Glutamatergic neuron (in vitro differentiated cells): ENCODE measurements at regions not wholly inside any gene's neighbourhood (a gene's known extent, or its start where the extent isn't known, plus 50 kb on each side); places are given as distances from the start of the nearest gene placed in this dataset.

ENCODE experiments used
- DNase-seq: peaks from one replicate; pipeline ENCODE4 v3.0.0; 2022
- H3K27ac Mint-ChIP-seq: one replicate; pipeline ENCODE4 v1.8.0; 2020; ENCODE audit warnings: mild to moderate bottlenecking, mixed read lengths, inconsistent platforms; ENCODE audit not compliant: unreplicated experiment
- H3K27me3 Mint-ChIP-seq: one replicate; pipeline ENCODE4 v1.8.0; 2020; ENCODE audit warnings: mild to moderate bottlenecking, moderate library complexity, mixed read lengths, inconsistent platforms; ENCODE audit not compliant: unreplicated experiment
- H3K36me3 Mint-ChIP-seq: one replicate; pipeline ENCODE4 v1.8.0; 2020; ENCODE audit warnings: mild to moderate bottlenecking, mixed read lengths, inconsistent platforms; ENCODE audit not compliant: unreplicated experiment
- H3K4me1 Mint-ChIP-seq: one replicate; pipeline ENCODE4 v1.8.0; 2020; ENCODE audit warnings: mild to moderate bottlenecking, low read depth, mixed read lengths, inconsistent platforms; ENCODE audit not compliant: unreplicated experiment
- H3K4me3 Mint-ChIP-seq: one replicate; pipeline ENCODE4 v1.8.0; 2020; ENCODE audit warnings: mild to moderate bottlenecking, mixed read lengths, inconsistent platforms; ENCODE audit not compliant: unreplicated experiment
- H3K9me3 Mint-ChIP-seq: one replicate; pipeline ENCODE4 v1.8.0; 2020; ENCODE audit warnings: mild to moderate bottlenecking, moderate library complexity, mixed read lengths, inconsistent platforms; ENCODE audit not compliant: unreplicated experiment
- CTCF ChIP-seq: fragments of 200-600 bp; sonication (generic); IDR thresholded peaks from one replicate; pipeline ENCODE4 v1.5.0; 2021; ENCODE audit not compliant: partially characterized antibody, unreplicated experiment

GRCh38 chr5:163712011-163712410 lies 206.6 kb downstream of the MAT2B start:
- no peak overlapping the region for H3K4me3 Mint-ChIP-seq
- no peak overlapping the region for H3K27ac Mint-ChIP-seq
- H3K36me3 Mint-ChIP-seq = peaks cover 4% of the 10 kb centered on the region
- peaks cover 1% of the 10 kb centered on the region for H3K27me3 Mint-ChIP-seq
- DNase-seq = no peak
- H3K9me3 Mint-ChIP-seq = peaks cover 1% of the 10 kb centered on the region
- TF ChIP-seq CTCF = no peak
- H3K4me1 Mint-ChIP-seq = peaks cover 9% of the 10 kb centered on the region

GRCh38 chr5:163718272-163718671 lies 212.9 kb downstream of the MAT2B start:
- Mint-ChIP-seq H3K27ac (no peak overlapping the region), H3K4me1 (peaks cover 2% of the 10 kb centered on the region), H3K27me3 (no peaks in the 10 kb centered on the region), H3K4me3 (no peak overlapping the region), H3K36me3 (peaks cover 4% of the 10 kb centered on the region), H3K9me3 (peaks cover 1% of the 10 kb centered on the region)
- no peak for DNase-seq
- no peak for TF ChIP-seq CTCF

- Mint-ChIP-seq H3K36me3 (no peaks in the 10 kb centered on the region), H3K4me3 (no peak overlapping the region), H3K9me3 (no peaks in the 10 kb centered on the region), H3K27ac (no peak overlapping the region), H3K27me3 (no peaks in the 10 kb centered on the region), H3K4me1 (no peaks in the 10 kb centered on the region)
- no peak for DNase-seq
- no peak for TF ChIP-seq CTCF
These were observed 218.9 kb downstream of the MAT2B start for GRCh38 chr5:163724305-163724704.

- Mint-ChIP-seq H3K4me1 (no peaks in the 10 kb centered on the region), H3K9me3 (no peaks in the 10 kb centered on the region), H3K36me3 (no peaks in the 10 kb centered on the region), H3K27me3 (no peaks in the 10 kb centered on the region), H3K4me3 (no peak overlapping the region), H3K27ac (no peak overlapping the region)
- TF ChIP-seq CTCF = no peak
- no peak for DNase-seq
These were observed 221.6 kb downstream of the MAT2B start for GRCh38 chr5:163727028-163727427.

GRCh38 chr5:163730206-163730756 lies 224.9 kb downstream of the MAT2B start:
- H3K27ac Mint-ChIP-seq = no peak overlapping the region
- no peak for DNase-seq
- no peaks in the 10 kb centered on the region for H3K9me3 Mint-ChIP-seq
- no peak for TF ChIP-seq CTCF
- H3K36me3 Mint-ChIP-seq = no peaks in the 10 kb centered on the region
- no peaks in the 10 kb centered on the region for H3K4me1 Mint-ChIP-seq
- H3K4me3 Mint-ChIP-seq = no peak overlapping the region
- H3K27me3 Mint-ChIP-seq = peaks cover 2% of the 10 kb centered on the region
